Endothelial cell of umbilical vein (primary cell): ENCODE measurements at regions not wholly inside any gene's neighbourhood (a gene's known extent, or its start where the extent isn't known, plus 50 kb on each side); places are given as distances from the start of the nearest gene placed in this dataset.

Source experiments
- CTCF ChIP-seq, 2 donors: IDR thresholded peaks; 1 replicate in 1 of 2; 2 replicates in 1 of 2; pipeline ENCODE4 v1.5.1; 2011; ENCODE audit warnings: low read length in 2 of 2, mild to moderate bottlenecking in 2 of 2, moderate library complexity in 2 of 2, control low read depth in 1 of 2, inconsistent platforms in 1 of 2, low read depth in 1 of 2; ENCODE audit not compliant: insufficient read depth in 1 of 2; ENCODE audit errors: extremely low read depth in 1 of 2
- EZH2 ChIP-seq: IDR thresholded peaks from 2 replicates; pipeline ENCODE4 v1.6.1; 2012; ENCODE audit warnings: borderline replicate concordance, low read depth, mild to moderate bottlenecking, moderate library complexity, low read length, inconsistent platforms; ENCODE audit not compliant: severe bottlenecking
- FOS ChIP-seq: IDR thresholded peaks from 2 replicates; pipeline ENCODE4 v1.6.1; 2011; ENCODE audit warnings: mild to moderate bottlenecking, low read length, moderate library complexity, borderline replicate concordance; ENCODE audit not compliant: insufficient read depth
- JUN ChIP-seq: IDR thresholded peaks from 2 replicates; pipeline ENCODE4 v1.6.1; 2011; ENCODE audit warnings: borderline replicate concordance, low read depth; ENCODE audit not compliant: insufficient read length, insufficient read depth
- POLR2A ChIP-seq: IDR thresholded peaks from 2 replicates; pipeline ENCODE4 v1.6.1; 2012; ENCODE audit warnings: low read depth, mild to moderate bottlenecking, control low read depth, low read length
- POLR2AphosphoS5 ChIP-seq: IDR thresholded peaks from 2 replicates; pipeline ENCODE4 v1.6.1; 2012; ENCODE audit warnings: low read depth, mild to moderate bottlenecking, control low read depth, low read length, moderate library complexity; ENCODE audit not compliant: insufficient read depth
- TF ChIP-seq, protein P1 (sequence below): IDR thresholded peaks from 2 replicates; pipeline ENCODE4 v1.6.1; 2011; ENCODE audit not compliant: insufficient read depth, insufficient read length

DNA sequence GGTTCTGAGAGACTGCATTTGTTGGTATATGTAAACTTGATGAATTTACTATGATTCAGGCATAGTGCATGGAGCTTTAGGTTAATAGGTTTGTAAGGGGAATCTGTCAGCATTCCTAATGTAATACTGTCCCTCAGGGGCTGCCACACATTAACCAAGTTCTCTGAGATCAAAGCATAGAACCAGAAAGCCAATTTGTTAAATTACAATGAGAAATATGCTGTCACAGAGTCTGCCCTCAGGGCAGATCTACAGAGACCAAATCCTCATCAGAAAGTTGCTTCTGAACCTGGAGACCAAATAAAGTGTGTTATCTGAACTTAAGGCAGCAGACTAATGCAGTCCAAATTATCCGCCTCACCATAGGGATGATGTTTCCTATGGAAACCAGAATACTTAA lies 250.8 kb upstream of the HTR1E start:
- TF ChIP-seq POLR2AphosphoS5: no peak
- TF ChIP-seq CTCF (IDR thresholded peaks at IDR 0.05; ENCODE audit: extremely low read depth in 1 of 2, insufficient read depth in 1 of 2, low read depth in 1 of 2, low read length in 2 of 2): no peak
- no peak for TF ChIP-seq POLR2A
- TF ChIP-seq, protein P1, sequence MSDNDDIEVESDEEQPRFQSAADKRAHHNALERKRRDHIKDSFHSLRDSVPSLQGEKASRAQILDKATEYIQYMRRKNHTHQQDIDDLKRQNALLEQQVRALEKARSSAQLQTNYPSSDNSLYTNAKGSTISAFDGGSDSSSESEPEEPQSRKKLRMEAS: no peak
- no peak for TF ChIP-seq FOS
- no peak for TF ChIP-seq EZH2
- no peak for TF ChIP-seq JUN
